ENCODE measurements at regions not wholly inside any gene's neighbourhood (a gene's known extent, or its start where the extent isn't known, plus 50 kb on each side); places are given as distances from the start of the nearest gene placed in this dataset.

GRCh38 chr20:50292591-50293283 lies 102.1 kb downstream of the CEBPB start (continued):
- no peak for TF ChIP-seq CHCHD3 (CRISPR knock-in tag; IDR thresholded peaks at IDR 0.05)
- TF ChIP-seq CC2D1A (IDR thresholded peaks at IDR 0.05), result peak; percentile 83; the same call in 1 of the 2 replicates
- TF ChIP-seq CGGBP1 (CRISPR knock-in tag; IDR thresholded peaks at IDR 0.05), result 0 out of 2 replicates have a peak, but pooled peaks have one; percentile 41
- TF ChIP-seq PTRF (tag; IDR thresholded peaks at IDR 0.05), result 0 out of 2 replicates have a peak, but pooled peaks have one; percentile 59
- no peak for TF ChIP-seq U2AF2 (optimal IDR thresholded peaks at IDR 0.05; ENCODE audit: low read depth, low read length)
- peak; percentile 78 for TF ChIP-seq ZNF76 (CRISPR knock-in tag; IDR thresholded peaks at IDR 0.05; ENCODE audit: borderline replicate concordance)
- TF ChIP-seq ZNF3 (CRISPR knock-in tag; IDR thresholded peaks at IDR 0.05), result no peak
- TF ChIP-seq ZNF609 (CRISPR knock-in tag; IDR thresholded peaks at IDR 0.05; ENCODE audit: borderline replicate concordance), result no peak
- peak; percentile 55; the same call in 1 of the 2 replicates for TF ChIP-seq ZBTB1 (CRISPR knock-in tag; IDR thresholded peaks at IDR 0.05; ENCODE audit: borderline replicate concordance, low read depth)
- peak; percentile 87 for TF ChIP-seq TCF3 (CRISPR knock-in tag; IDR thresholded peaks at IDR 0.05)
- TF ChIP-seq C11orf30 (IDR thresholded peaks at IDR 0.05; ENCODE audit: low read depth), result peak; percentile 99

Measured in K562 (cell line).